HepG2 (cell line): ENCODE measurements at regions not wholly inside any gene's neighbourhood (a gene's known extent, or its start where the extent isn't known, plus 50 kb on each side); places are given as distances from the start of the nearest gene placed in this dataset.

Experiments used
- ATAC-seq: fragments of 200-7000 bp; cut with Tn5 transposase; 3 replicates; pipeline ENCODE4 v1.9.1; 2020; ENCODE audit warnings: mild to moderate bottlenecking, moderate library complexity
- BruUV-seq: library from RNA; stranded (reverse); fragments of 400-500 nt; replicated peaks from 2 replicates; lab custom pipeline; 2021; lab: Mats Ljungman, UMichigan
- CTCF ChIA-PET: fragments of 300-600 bp; formaldehyde crosslinking; extraction: SDS; loops from one replicate; lab custom pipeline; 2021; ENCODE audit warnings: low total read pairs, inconsistent platforms, low intra/inter-chr PET ratio; lab: Yijun Ruan, JAX
- POLR2A ChIA-PET: fragments of 350-600 bp; sonication (Branson Sonifier 250); formaldehyde crosslinking; loops from one replicate; lab custom pipeline; 2020; ENCODE audit warnings: antibody characterized with exemption, inconsistent platforms; lab: Yijun Ruan, JAX
- DNase-seq: peaks from one replicate; pipeline ENCODE4 v3.0.0-alpha.2; 2015; ENCODE audit warnings: low spot score
- FAIRE-seq: peaks from 3 replicates; lab custom pipeline; 2011; peaks lifted over from hg19 to GRCh38; lab: Jason Lieb, UNC
- H2AFZ ChIP-seq: one replicate; pipeline ENCODE4 v1.6.1; 2011; ENCODE audit warnings: low read length, inconsistent platforms
- H3K27ac ChIP-seq: fragments of 300-600 bp; 3 replicates; pipeline ENCODE4 v1.8.0; 2011; ENCODE audit warnings: mixed run types, mild to moderate bottlenecking, mixed read lengths, low read length, inconsistent platforms; ENCODE audit not compliant: insufficient read depth; ENCODE audit errors: extremely low read length
- H3K27me3 ChIP-seq, 2 experiments: fragments of 200-600 bp in 1 of 2; 2 replicates in 1 of 2; 3 replicates in 1 of 2; pipeline versions ENCODE4 v1.6.0 to v1.8.0; 2011; ENCODE audit warnings: low read length in 2 of 2, mild to moderate bottlenecking in 2 of 2, moderate library complexity in 2 of 2, inconsistent platforms in 1 of 2; ENCODE audit not compliant: insufficient read depth in 2 of 2, control insufficient read depth in 1 of 2
- H3K36me3 ChIP-seq, 2 experiments: fragments of 200-600 bp in 1 of 2; replicated peaks in 1 of 2; 2 replicates in 1 of 2; 3 replicates in 1 of 2; pipeline versions ENCODE4 v1.5.1 to v1.8.0; 2011; ENCODE audit warnings: low read length in 2 of 2, inconsistent platforms in 1 of 2; ENCODE audit not compliant: insufficient read depth in 2 of 2, control insufficient read depth in 1 of 2
- H3K4me1 ChIP-seq: 2 replicates; pipeline ENCODE4 v1.5.1; 2012; ENCODE audit warnings: low read length, inconsistent platforms; ENCODE audit not compliant: insufficient read depth
- H3K4me2 ChIP-seq: 2 replicates; pipeline ENCODE4 v1.6.0; 2011; ENCODE audit warnings: low read depth, low read length, inconsistent platforms
- H3K4me3 ChIP-seq, 3 experiments: fragments of 200-600 bp in 1 of 3; sonication (generic), shearing (Covaris generic) in 1 of 3; replicated peaks in 1 of 3; 2 replicates each; pipeline ENCODE4 v1.5.1; 2011 to 2016; ENCODE audit warnings: low read length in 3 of 3, inconsistent platforms in 2 of 3, low read depth in 2 of 3, mild to moderate bottlenecking in 2 of 3, control low read depth in 1 of 3, mixed read lengths in 1 of 3; ENCODE audit not compliant: insufficient read depth in 1 of 3
- H3K79me2 ChIP-seq: one replicate; pipeline ENCODE4 v1.6.1; 2011; ENCODE audit warnings: low read length, inconsistent platforms; ENCODE audit not compliant: insufficient read depth
- H3K9ac ChIP-seq: 2 replicates; pipeline ENCODE4 v1.6.0; 2011; ENCODE audit warnings: mild to moderate bottlenecking, low read depth, low read length, inconsistent platforms; ENCODE audit not compliant: insufficient read depth
- H3K9me3 ChIP-seq: 2 replicates; pipeline ENCODE4 v1.5.1; 2012; ENCODE audit warnings: mild to moderate bottlenecking, low read length
- H4K20me1 ChIP-seq: 2 replicates; pipeline ENCODE4 v1.6.0; 2011; ENCODE audit warnings: inconsistent platforms, mild to moderate bottlenecking, low read length, moderate library complexity; ENCODE audit not compliant: insufficient read depth
- ATM ChIP-seq: fragments of 450-650 bp; IDR thresholded peaks from 2 replicates; pipeline ENCODE4 v1.7.1; 2017; ENCODE audit warnings: mild to moderate bottlenecking, borderline replicate concordance
- MTF2 ChIP-seq: sonication (generic); formaldehyde crosslinking; IDR thresholded peaks from 2 replicates; pipeline ENCODE4 v1.5.0; 2020; ENCODE audit warnings: missing genetic modification reagents, borderline replicate concordance
- RFXAP ChIP-seq: sonication (generic); formaldehyde crosslinking; IDR thresholded peaks from 2 replicates; pipeline ENCODE4 v1.4.0; 2020; ENCODE audit warnings: missing genetic modification reagents, borderline replicate concordance
- SKI ChIP-seq: fragments of 450-650 bp; IDR thresholded peaks from one replicate; pipeline ENCODE4 v1.6.1; 2018; ENCODE audit warnings: mild to moderate bottlenecking; ENCODE audit not compliant: partially characterized antibody
- ZBTB7A ChIP-seq: sonication (generic); formaldehyde crosslinking; IDR thresholded peaks from 2 replicates; pipeline ENCODE4 v1.8.0; 2022; ENCODE audit warnings: mild to moderate bottlenecking, missing genetic modification reagents
- ZNF124 ChIP-seq: sonication (generic); formaldehyde crosslinking; IDR thresholded peaks from 2 replicates; pipeline ENCODE4 v1.4.0; 2020; ENCODE audit warnings: missing genetic modification reagents
- ZNF572 ChIP-seq: sonication (generic); formaldehyde crosslinking; IDR thresholded peaks from 2 replicates; pipeline ENCODE4 v1.5.1; 2020; ENCODE audit warnings: mild to moderate bottlenecking, missing genetic modification reagents
- ZNF605 ChIP-seq: sonication (generic); formaldehyde crosslinking; IDR thresholded peaks from 2 replicates; pipeline ENCODE4 v1.8.0; 2022; ENCODE audit warnings: mild to moderate bottlenecking, missing genetic modification reagents
- ZNF615 ChIP-seq: sonication (generic); formaldehyde crosslinking; IDR thresholded peaks from 2 replicates; pipeline ENCODE4 v1.5.0; 2020; ENCODE audit warnings: mild to moderate bottlenecking, missing genetic modification reagents, borderline replicate concordance
- WGBS: methylation state at CpG from one replicate; pipeline ENCODE4 v1.1.6; 2017; ENCODE audit warnings: low lambda C conversion rate; 5-methylcytosine and 5-hydroxymethylcytosine counted together
- in situ Hi-C: cut with HindIII; loops from 2 replicates; pipeline ENCODE4 v1.10.0; 2017; ENCODE audit warnings: low pct_unique_long_range_greater_than_20kb; ENCODE audit not compliant: extremely low pct_ligation_motif_present
- intact Hi-C: fragments of 100-400 bp; cut with micrococcal nuclease; formaldehyde crosslinking; loops from one replicate; pipeline ENCODE4 v1.10.0; 2022; ENCODE audit not compliant: unreplicated experiment
- TF ChIP-seq, protein P1 (sequence below): sonication (generic); formaldehyde crosslinking; IDR thresholded peaks from 2 replicates; pipeline ENCODE4 v1.4.0; 2020; ENCODE audit warnings: missing genetic modification reagents
- TF ChIP-seq, protein P2 (sequence below): sonication (generic); formaldehyde crosslinking; IDR thresholded peaks from 2 replicates; pipeline ENCODE4 v1.8.1; 2023; ENCODE audit warnings: mild to moderate bottlenecking, missing genetic modification reagents
- TF ChIP-seq, protein P3 (sequence below): sonication (generic); formaldehyde crosslinking; IDR thresholded peaks from 2 replicates; pipeline ENCODE4 v1.4.0; 2020; ENCODE audit warnings: mild to moderate bottlenecking, missing genetic modification reagents
- TF ChIP-seq, protein P4 (sequence below): sonication (generic); formaldehyde crosslinking; conservative IDR thresholded peaks from 2 replicates; pipeline ENCODE4 v1.4.0; 2020; ENCODE audit warnings: missing genetic modification reagents
- TF ChIP-seq, protein P5 (sequence below): sonication (generic); formaldehyde crosslinking; IDR thresholded peaks from 2 replicates; pipeline ENCODE4 v1.4.0; 2020; ENCODE audit warnings: low read depth, mild to moderate bottlenecking, missing genetic modification reagents

DNA sequence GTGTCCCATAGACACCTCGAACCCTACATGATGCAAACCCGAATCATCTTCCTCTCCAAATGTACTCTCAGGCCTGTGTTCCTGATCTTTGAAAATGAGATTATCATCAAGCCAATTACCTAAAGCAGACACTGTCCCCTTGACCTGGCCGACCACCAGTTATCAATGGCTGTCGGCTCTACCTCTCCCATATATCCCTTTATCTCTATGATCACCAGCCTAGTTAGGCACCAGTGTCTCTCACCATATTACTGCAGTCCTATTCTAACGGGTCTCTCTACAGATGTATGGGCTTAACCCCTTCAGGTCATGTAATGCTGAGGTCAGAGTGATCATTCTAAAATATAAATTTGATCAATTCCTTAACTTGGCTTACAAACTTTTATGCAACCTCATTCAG is 234.9 kb upstream of the MARCKS start:
- ATAC-seq (no peak), FAIRE-seq (no peak), DNase-seq (no peak)
- intact Hi-C loops (no loop called here), in situ Hi-C loops (no loop called here)
- peaks cover 8% of the 10 kb centered on the region for H3K4me1 ChIP-seq
- ChIA-PET POLR2A (no interaction called here), CTCF (no interaction called here)
- H3K9ac ChIP-seq: no peak overlapping the region
- no peaks in the 10 kb centered on the region for H3K79me2 ChIP-seq
- H3K27me3 ChIP-seq: no peaks in the 10 kb centered on the region
- no peak overlapping the region for H3K4me3 ChIP-seq
- H4K20me1 ChIP-seq: no peaks in the 10 kb centered on the region
- no peaks in the 10 kb centered on the region for H3K36me3 ChIP-seq
- no peak for TF ChIP-seq ZNF605
- TF ChIP-seq ZBTB7A: no peak
- TF ChIP-seq ZNF124 (CRISPR knock-in tag): no peak
- TF ChIP-seq, protein P1, sequence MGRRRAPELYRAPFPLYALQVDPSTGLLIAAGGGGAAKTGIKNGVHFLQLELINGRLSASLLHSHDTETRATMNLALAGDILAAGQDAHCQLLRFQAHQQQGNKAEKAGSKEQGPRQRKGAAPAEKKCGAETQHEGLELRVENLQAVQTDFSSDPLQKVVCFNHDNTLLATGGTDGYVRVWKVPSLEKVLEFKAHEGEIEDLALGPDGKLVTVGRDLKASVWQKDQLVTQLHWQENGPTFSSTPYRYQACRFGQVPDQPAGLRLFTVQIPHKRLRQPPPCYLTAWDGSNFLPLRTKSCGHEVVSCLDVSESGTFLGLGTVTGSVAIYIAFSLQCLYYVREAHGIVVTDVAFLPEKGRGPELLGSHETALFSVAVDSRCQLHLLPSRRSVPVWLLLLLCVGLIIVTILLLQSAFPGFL (CRISPR knock-in tag): no peak
- no peak for TF ChIP-seq ZNF615
- TF ChIP-seq RFXAP (CRISPR knock-in tag): no peak
- TF ChIP-seq ATM: no peak
- TF ChIP-seq, protein P2, sequence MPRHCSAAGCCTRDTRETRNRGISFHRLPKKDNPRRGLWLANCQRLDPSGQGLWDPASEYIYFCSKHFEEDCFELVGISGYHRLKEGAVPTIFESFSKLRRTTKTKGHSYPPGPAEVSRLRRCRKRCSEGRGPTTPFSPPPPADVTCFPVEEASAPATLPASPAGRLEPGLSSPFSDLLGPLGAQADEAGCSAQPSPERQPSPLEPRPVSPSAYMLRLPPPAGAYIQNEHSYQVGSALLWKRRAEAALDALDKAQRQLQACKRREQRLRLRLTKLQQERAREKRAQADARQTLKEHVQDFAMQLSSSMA (CRISPR knock-in tag): no peak
- H3K27ac ChIP-seq: no peak overlapping the region
- no peaks in the 10 kb centered on the region for H3K9me3 ChIP-seq
- 86% methylated on average over 5 of the region's 5 CpGs for WGBS
- H3K4me2 ChIP-seq: no peak overlapping the region
- H2AFZ ChIP-seq: no peak overlapping the region
- no TSS peak for BruUV-seq

DNA sequence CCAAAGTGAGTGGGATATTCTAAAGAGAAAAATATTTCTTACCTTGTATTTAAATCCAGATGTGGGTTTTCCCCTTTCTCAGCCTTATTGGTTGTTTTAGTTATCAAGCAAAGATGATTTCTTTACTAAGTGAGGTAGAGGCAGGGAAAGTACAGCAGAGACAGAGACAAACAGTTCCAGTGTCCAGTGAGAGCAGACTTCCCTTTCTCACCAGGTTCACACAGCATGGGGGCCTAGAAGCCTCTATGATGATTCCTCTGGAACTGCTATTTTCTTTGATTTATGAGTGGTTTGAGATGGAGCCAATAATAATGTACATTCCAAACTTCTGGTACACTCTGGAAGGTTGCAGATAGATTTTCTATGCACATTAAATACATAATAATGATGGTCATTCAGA is 234.0 kb upstream of the MARCKS start:
- ChIA-PET POLR2A (no interaction called here), CTCF (no interaction called here)
- no peaks in the 10 kb centered on the region for H3K79me2 ChIP-seq
- H4K20me1 ChIP-seq: no peaks in the 10 kb centered on the region
- in situ Hi-C loops (no loop called here), intact Hi-C loops (no loop called here)
- H3K36me3 ChIP-seq: no peaks in the 10 kb centered on the region
- H2AFZ ChIP-seq: no peak overlapping the region
- no peak overlapping the region for H3K9ac ChIP-seq
- H3K27me3 ChIP-seq: no peaks in the 10 kb centered on the region
- H3K4me1 ChIP-seq: peaks cover 8% of the 10 kb centered on the region
- DNase-seq (no peak), ATAC-seq (no peak), FAIRE-seq (no peak)
- H3K4me2 ChIP-seq: no peak overlapping the region
- BruUV-seq: no TSS peak
- no peaks in the 10 kb centered on the region for H3K9me3 ChIP-seq
- H3K4me3 ChIP-seq: no peak overlapping the region
- H3K27ac ChIP-seq: no peak overlapping the region
- TF ChIP-seq ZNF572: no peak
- TF ChIP-seq MTF2 (CRISPR knock-in tag): no peak
- TF ChIP-seq, protein P3, sequence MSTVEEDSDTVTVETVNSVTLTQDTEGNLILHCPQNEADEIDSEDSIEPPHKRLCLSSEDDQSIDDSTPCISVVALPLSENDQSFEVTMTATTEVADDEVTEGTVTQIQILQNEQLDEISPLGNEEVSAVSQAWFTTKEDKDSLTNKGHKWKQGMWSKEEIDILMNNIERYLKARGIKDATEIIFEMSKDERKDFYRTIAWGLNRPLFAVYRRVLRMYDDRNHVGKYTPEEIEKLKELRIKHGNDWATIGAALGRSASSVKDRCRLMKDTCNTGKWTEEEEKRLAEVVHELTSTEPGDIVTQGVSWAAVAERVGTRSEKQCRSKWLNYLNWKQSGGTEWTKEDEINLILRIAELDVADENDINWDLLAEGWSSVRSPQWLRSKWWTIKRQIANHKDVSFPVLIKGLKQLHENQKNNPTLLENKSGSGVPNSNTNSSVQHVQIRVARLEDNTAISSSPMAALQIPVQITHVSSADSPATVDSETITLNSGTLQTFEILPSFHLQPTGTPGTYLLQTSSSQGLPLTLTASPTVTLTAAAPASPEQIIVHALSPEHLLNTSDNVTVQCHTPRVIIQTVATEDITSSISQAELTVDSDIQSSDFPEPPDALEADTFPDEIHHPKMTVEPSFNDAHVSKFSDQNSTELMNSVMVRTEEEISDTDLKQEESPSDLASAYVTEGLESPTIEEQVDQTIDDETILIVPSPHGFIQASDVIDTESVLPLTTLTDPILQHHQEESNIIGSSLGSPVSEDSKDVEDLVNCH (CRISPR knock-in tag): no peak
- TF ChIP-seq, protein P4, sequence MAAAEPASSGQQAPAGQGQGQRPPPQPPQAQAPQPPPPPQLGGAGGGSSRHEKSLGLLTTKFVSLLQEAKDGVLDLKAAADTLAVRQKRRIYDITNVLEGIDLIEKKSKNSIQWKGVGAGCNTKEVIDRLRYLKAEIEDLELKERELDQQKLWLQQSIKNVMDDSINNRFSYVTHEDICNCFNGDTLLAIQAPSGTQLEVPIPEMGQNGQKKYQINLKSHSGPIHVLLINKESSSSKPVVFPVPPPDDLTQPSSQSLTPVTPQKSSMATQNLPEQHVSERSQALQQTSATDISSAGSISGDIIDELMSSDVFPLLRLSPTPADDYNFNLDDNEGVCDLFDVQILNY (CRISPR knock-in tag): no peak
- TF ChIP-seq, protein P5, sequence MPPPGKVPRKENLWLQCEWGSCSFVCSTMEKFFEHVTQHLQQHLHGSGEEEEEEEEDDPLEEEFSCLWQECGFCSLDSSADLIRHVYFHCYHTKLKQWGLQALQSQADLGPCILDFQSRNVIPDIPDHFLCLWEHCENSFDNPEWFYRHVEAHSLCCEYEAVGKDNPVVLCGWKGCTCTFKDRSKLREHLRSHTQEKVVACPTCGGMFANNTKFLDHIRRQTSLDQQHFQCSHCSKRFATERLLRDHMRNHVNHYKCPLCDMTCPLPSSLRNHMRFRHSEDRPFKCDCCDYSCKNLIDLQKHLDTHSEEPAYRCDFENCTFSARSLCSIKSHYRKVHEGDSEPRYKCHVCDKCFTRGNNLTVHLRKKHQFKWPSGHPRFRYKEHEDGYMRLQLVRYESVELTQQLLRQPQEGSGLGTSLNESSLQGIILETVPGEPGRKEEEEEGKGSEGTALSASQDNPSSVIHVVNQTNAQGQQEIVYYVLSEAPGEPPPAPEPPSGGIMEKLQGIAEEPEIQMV (CRISPR knock-in tag): no peak
- no peak for TF ChIP-seq SKI
